ENCODE measurements at regions not wholly inside any gene's neighbourhood (a gene's known extent, or its start where the extent isn't known, plus 50 kb on each side); places are given as distances from the start of the nearest gene placed in this dataset.

- WGBS, 2 donors, result 49 to 59% methylated on average over 3 of the region's 3 CpGs
- DNase-seq (no peak), ATAC-seq (no peak), FAIRE-seq (no peak)
- Histone ChIP-seq H3K4me1 (peaks cover 0 to 7% (median 6%) of the 10 kb centered on the region in 3 donors), H3K36me3 (no peaks in the 10 kb centered on the region), H3K27ac (no peak overlapping the region), H3K9me3 (no peaks in the 10 kb centered on the region), H3K4me3 (no peak overlapping the region), H3K27me3 (no peaks in the 10 kb centered on the region)
- intact Hi-C loops (cut with DNase I), result no loop called here
- TF ChIP-seq, protein P1, sequence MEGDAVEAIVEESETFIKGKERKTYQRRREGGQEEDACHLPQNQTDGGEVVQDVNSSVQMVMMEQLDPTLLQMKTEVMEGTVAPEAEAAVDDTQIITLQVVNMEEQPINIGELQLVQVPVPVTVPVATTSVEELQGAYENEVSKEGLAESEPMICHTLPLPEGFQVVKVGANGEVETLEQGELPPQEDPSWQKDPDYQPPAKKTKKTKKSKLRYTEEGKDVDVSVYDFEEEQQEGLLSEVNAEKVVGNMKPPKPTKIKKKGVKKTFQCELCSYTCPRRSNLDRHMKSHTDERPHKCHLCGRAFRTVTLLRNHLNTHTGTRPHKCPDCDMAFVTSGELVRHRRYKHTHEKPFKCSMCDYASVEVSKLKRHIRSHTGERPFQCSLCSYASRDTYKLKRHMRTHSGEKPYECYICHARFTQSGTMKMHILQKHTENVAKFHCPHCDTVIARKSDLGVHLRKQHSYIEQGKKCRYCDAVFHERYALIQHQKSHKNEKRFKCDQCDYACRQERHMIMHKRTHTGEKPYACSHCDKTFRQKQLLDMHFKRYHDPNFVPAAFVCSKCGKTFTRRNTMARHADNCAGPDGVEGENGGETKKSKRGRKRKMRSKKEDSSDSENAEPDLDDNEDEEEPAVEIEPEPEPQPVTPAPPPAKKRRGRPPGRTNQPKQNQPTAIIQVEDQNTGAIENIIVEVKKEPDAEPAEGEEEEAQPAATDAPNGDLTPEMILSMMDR (IDR thresholded peaks at IDR 0.05), result no peak
These were observed 93.0 kb upstream of the DUSP10 start for GRCh38 chr1:221834698-221835513.

- 72 to 79% methylated on average over 2 of the region's 2 CpGs for WGBS, 2 donors
- DNase-seq, result no peak
- no peak overlapping the region for H3K4me3 ChIP-seq
- H3K36me3 ChIP-seq, result no peaks in the 10 kb centered on the region
- H3K27ac ChIP-seq, result no peak overlapping the region
- H3K27me3 ChIP-seq, result no peaks in the 10 kb centered on the region
- intact Hi-C loops (cut with DNase I), result no loop called here
- no peak for FAIRE-seq
- ATAC-seq, result no peak
- TF ChIP-seq, protein P1 (IDR thresholded peaks at IDR 0.05), result no peak
- no peaks in the 10 kb centered on the region for H3K9me3 ChIP-seq
- H3K4me1 ChIP-seq, result no peaks in the 10 kb centered on the region
These were observed 90.7 kb upstream of the DUSP10 start for GRCh38 chr1:221832617-221833016.

GRCh38 chr1:221832151-221832550, 90.3 kb upstream of the DUSP10 start:
- Histone ChIP-seq H3K4me1 (no peaks in the 10 kb centered on the region), H3K27me3 (no peaks in the 10 kb centered on the region), H3K9me3 (no peaks in the 10 kb centered on the region), H3K36me3 (no peaks in the 10 kb centered on the region), H3K4me3 (no peak overlapping the region), H3K27ac (no peak overlapping the region)
- FAIRE-seq (no peak), DNase-seq (no peak), ATAC-seq (no peak)
- intact Hi-C loops (cut with DNase I), result no loop called here
- TF ChIP-seq, protein P1 (IDR thresholded peaks at IDR 0.05), result no peak
- WGBS, 2 donors, result 65 to 80% methylated on average over 1 of the region's 1 CpG

DNA sequence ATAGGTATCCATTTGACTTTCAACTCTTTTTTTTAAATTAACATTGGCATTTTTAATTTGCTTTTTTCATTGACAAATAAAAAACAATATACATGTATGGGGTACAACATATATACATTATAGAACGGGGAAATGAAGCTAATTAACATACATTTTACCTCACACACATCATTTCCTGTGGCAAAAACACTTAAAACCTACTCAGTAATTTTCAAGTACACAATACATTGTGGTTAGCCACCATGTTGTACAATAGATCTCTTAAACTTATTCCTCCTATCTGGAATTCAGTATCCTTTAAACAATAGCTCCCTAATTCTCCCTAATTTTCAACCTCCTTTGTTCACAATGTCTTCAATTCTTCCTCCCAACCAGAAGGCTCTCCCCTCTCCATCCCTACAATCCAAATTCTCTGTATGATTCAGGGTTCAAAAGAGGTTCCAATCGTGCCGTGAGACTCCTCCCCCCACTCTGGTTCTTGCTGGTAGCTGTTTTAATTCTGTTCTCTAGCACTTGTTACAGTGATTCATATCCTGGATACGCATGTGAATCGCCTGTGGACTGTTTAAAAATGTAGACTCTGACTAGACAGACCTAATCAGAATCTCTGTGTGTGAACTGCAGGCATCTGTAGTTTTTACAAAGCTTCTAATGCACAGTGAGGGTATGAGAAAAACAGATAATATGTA, 87.6 kb upstream of the DUSP10 start:
- Histone ChIP-seq H3K36me3 (no peaks in the 10 kb centered on the region), H3K9me3 (no peaks in the 10 kb centered on the region), H3K27me3 (no peaks in the 10 kb centered on the region), H3K4me1 (no peaks in the 10 kb centered on the region), H3K4me3 (no peak overlapping the region), H3K27ac (no peak overlapping the region)
- FAIRE-seq (no peak), ATAC-seq (no peak), DNase-seq (no peak)
- intact Hi-C loops (cut with DNase I), result no loop called here
- WGBS, 2 donors, result 69 to 73% methylated on average over 5 of the region's 5 CpGs
- TF ChIP-seq, protein P1 (IDR thresholded peaks at IDR 0.05), result no peak

- 86 to 100% methylated on average over 1 of the region's 1 CpG for WGBS, 2 donors
- no peak overlapping the region for H3K27ac ChIP-seq
These were observed 85.4 kb upstream of the DUSP10 start for GRCh38 chr1:221827307-221827642.

More at GRCh38 chr1:221827307-221827642, 85.4 kb upstream of the DUSP10 start:
- Histone ChIP-seq H3K27me3 (no peaks in the 10 kb centered on the region), H3K4me3 (no peak overlapping the region), H3K4me1 (no peaks in the 10 kb centered on the region), H3K36me3 (no peaks in the 10 kb centered on the region), H3K9me3 (no peaks in the 10 kb centered on the region)
- ATAC-seq (no peak), FAIRE-seq (no peak), DNase-seq (no peak)
- intact Hi-C loops (cut with DNase I), result no loop called here
- TF ChIP-seq, protein P1 (IDR thresholded peaks at IDR 0.05), result no peak
